M059J (cell line): ENCODE measurements at regions not wholly inside any gene's neighbourhood (a gene's known extent, or its start where the extent isn't known, plus 50 kb on each side); places are given as distances from the start of the nearest gene placed in this dataset.
"Not testable (repeated sequence)": the region's sequence is repeated elsewhere in the genome, so short reads cannot be mapped to it uniquely, and the experiment has no call there.

Experiments
- DNase-seq: peaks from one replicate; pipeline ENCODE4 v3.0.0-alpha.2; 2012; ENCODE audit warnings: low read depth

- DNase-seq: no peak
Observed at GRCh38 chr5:142405814-142406395, 81.1 kb upstream of the SPRY4 start.

DNA sequence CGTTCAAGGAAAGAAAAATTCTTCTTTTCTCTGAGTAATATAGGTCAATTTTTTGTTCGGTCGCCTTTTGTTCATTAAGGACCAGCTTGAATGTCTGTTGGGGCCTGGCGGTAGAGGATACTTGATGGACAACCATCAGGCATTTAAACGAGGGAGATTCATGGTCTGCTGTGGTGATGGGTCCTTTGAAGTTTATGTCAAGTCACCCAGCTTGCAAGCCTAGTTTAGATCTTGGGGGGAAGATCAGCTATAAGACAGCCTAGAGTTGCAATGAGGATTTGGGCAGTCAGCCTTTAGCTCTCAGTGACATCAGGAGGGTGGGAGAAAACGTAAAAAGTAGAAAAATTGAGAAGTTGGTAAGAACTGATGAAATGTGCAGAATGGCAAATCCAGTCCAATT, 80.2 kb upstream of the SPRY4 start:
- DNase-seq: no peak

GRCh38 chr5:142404046-142404477, 79.2 kb upstream of the SPRY4 start:
- DNase-seq: no peak

GRCh38 chr5:142403583-142403982, 78.8 kb upstream of the SPRY4 start:
- DNase-seq: no peak

- no peak for DNase-seq
Observed at GRCh38 chr5:142402752-142403318, 78.0 kb upstream of the SPRY4 start.

- DNase-seq: no peak
Observed at GRCh38 chr5:142400415-142400814, 75.6 kb upstream of the SPRY4 start.

DNA sequence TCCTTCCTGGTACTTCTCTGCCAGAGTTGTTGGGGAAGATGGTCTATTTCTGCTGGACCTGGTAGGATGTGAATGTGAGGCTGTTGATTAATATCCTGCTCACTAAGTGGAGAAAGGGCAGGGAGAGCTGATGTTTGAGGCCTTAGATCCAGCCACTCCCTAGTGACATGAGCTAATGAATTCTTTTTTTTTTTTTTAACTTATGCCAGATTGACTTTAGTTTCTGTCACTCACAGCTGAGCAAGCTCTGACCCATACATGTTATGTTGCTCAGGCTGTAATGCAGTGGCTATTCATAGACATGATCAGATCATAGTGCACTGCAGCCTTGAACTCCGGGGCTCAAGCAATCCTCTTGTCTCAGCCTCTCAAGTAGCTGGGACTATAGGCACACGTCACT, 75.1 kb upstream of the SPRY4 start:
- DNase-seq: no peak

- DNase-seq: no peak
Observed at GRCh38 chr5:142398730-142399055, 73.9 kb upstream of the SPRY4 start.

DNA sequence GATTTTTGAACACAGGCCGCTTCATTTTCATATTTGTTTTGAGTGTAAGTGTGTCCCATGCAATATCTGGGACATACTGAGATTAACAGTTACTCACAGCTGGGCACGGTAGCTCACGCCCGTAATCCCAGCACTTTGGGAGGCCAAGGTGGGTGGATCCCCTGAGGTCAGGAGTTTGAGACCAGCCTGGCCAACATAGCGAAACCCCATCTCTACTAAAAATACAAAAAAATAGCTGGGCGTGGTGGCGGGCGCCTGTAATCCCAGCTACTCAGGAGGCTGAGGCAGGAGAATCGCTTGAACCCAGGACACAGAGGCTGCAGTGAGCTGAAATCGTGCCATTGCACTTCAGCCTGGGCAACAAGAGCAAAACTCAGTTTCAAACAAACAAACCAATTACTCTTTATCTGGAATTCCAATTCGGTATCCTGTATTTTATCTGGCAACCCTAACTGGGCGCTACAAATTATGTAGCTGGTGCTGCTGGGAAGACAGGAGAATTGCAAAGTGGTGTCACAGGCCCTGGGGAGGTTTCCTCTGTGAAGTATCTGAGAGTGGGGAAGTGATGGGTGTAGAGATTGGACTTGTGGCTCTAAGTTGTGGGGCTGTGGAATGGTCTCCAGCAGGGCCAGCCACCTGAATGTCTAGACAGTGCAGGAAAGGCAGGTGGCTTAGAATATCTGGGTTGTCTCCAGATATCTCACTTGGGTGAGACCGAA, 73.3 kb upstream of the SPRY4 start:
- not testable (repeated sequence) for DNase-seq

GRCh38 chr5:142397178-142397577, 72.4 kb upstream of the SPRY4 start:
- DNase-seq: no peak

- no peak for DNase-seq
Observed at GRCh38 chr5:142396436-142397038, 71.7 kb upstream of the SPRY4 start.

DNA sequence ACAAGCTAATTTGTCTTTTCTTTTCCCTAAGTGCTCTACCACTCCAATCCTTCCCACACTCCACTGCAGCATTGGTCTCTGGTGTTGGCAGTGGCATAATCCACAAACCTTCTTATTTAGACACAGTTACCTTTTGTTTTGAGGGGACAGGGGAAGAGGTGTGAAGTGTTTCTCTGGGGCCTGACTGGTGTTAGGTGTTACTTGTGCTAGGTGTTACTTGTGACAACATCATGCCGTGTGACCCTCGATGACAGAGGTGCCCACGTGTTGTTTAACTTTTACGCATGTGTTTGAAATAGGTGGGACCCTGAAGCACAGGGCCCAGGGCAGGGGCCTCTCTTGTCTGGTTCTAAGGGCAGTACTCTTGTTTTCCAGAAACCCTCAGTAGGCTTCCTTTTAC, 70.5 kb upstream of the SPRY4 start:
- no peak for DNase-seq

- no peak for DNase-seq
Observed at GRCh38 chr5:142391058-142391845, 66.4 kb upstream of the SPRY4 start.

DNA sequence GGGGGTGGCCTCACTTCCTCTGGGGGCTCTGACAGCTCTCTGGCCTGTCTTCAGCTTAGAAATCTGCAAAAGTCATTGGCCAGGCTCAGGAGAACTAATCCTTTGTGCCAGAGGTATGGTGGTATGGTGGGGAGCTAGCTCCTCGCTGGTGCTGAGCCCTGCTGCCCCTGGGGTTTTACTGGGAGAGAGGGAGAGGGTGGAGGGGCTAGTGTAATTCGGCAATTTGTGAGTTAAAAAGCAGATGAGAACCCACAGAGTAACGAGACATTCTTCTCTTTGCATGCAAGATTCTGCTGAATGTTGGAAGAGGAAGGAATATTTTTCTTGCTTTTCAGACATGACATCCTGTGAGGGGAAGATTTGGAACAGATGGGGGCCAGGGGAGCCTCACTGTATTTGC, 65.5 kb upstream of the SPRY4 start:
- no peak for DNase-seq

DNA sequence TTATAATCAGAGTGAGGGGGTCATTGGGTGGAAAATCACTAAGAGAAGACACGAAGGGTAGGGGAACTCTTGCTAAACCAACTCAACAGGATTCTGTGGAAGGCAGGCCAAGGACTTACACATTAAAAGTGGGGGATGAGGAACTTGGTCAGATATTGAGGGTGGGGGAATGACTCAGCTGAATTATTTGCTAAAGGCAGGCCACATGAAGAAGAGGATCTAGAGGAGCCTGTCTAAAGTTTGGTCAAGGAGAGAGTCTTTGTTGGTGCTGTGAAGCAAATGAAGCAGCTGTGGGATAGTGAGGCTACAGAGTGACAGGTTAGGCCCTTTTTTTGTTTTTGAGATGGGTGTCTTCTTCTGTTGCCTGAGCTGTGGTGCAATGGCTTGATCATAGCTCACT, 63.9 kb upstream of the SPRY4 start:
- peak; percentile 18 for DNase-seq

- DNase-seq: no peak
Observed at GRCh38 chr5:142387024-142387682, 62.3 kb upstream of the SPRY4 start.

GRCh38 chr5:142386137-142387023, 61.6 kb upstream of the SPRY4 start:
- peak; percentile 22 for DNase-seq

GRCh38 chr5:142385194-142385593, 60.4 kb upstream of the SPRY4 start:
- peak; percentile 40 for DNase-seq

DNA sequence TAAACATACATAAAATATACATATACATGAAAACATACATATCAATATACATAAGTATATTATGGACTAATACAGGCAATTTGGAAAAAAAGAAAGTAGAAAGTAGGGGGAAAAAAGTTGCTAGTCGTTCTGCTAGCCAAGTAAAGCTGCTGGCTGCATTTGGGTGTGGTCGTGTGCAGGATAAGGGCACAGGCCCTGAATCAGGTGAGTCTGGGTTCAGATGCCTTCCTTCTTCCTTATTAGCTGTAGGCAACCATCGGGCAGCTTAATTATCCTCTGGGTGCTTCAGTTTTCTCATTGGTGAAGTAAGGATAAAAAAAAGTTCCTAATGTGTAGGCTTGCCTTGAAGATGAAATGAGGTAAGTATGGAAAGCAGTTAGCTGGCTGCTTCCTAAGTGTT, 59.2 kb upstream of the SPRY4 start:
- DNase-seq: no peak

DNA sequence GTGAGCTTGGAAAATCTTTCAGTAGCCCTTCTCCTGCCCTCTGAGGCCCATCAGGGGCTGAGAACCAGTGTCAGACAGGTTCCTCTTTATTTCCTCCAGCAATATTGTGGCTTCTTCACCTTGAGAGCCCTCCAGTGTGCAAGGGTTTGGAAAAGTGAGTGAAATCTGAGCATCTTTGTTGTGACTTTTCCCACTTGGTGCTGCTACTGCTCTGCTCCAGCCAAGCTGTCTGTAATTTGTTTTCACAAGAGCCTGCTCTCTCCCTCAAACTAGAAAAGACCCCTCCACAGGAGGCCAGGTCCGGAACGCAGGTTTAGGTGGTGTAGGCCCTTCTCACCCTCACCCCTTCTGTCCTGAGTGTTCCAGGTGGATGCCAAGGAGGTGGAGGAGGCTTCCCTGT, 57.4 kb upstream of the SPRY4 start:
- no peak for DNase-seq
